Skeletal muscle tissue (tissue), 3 donors: ENCODE measurements at regions not wholly inside any gene's neighbourhood (a gene's known extent, or its start where the extent isn't known, plus 50 kb on each side); places are given as distances from the start of the nearest gene placed in this dataset.
"Not testable (repeated sequence)": the region's sequence is repeated elsewhere in the genome, so short reads cannot be mapped to it uniquely, and the experiment has no call there.

Experiments used
- H3K27ac ChIP-seq: one replicate; pipeline ENCODE4 v1.7.0; 2013; ENCODE audit warnings: mild to moderate bottlenecking, low read depth, low read length, inconsistent platforms
- H3K27me3 ChIP-seq, 3 donors: one replicate each; pipeline ENCODE4 v1.7.0; 2013; ENCODE audit warnings: low read length in 3 of 3; ENCODE audit not compliant: control insufficient read depth in 3 of 3, insufficient read depth in 3 of 3
- H3K36me3 ChIP-seq, 3 donors: one replicate each; pipeline ENCODE4 v1.7.0; 2013; ENCODE audit warnings: low read length in 3 of 3; ENCODE audit not compliant: control insufficient read depth in 3 of 3, insufficient read depth in 3 of 3
- H3K4me1 ChIP-seq, 3 donors: one replicate each; pipeline ENCODE4 v1.7.0; 2013; ENCODE audit warnings: low read length in 3 of 3, mild to moderate bottlenecking in 3 of 3; ENCODE audit not compliant: control insufficient read depth in 3 of 3, insufficient read depth in 3 of 3
- H3K4me3 ChIP-seq, 3 donors: one replicate each; pipeline ENCODE4 v1.7.0; 2013; ENCODE audit warnings: low read length in 3 of 3
- H3K9ac ChIP-seq, 3 donors: one replicate each; pipeline ENCODE4 v1.7.0; 2013; ENCODE audit warnings: low read length in 3 of 3, mild to moderate bottlenecking in 3 of 3, moderate library complexity in 2 of 3, low read depth in 1 of 3
- H3K9me3 ChIP-seq, 3 donors: one replicate each; pipeline ENCODE4 v1.7.0; 2013; ENCODE audit warnings: low read length in 3 of 3; ENCODE audit not compliant: control insufficient read depth in 3 of 3
- donor health status: Osteomylitis.

DNA sequence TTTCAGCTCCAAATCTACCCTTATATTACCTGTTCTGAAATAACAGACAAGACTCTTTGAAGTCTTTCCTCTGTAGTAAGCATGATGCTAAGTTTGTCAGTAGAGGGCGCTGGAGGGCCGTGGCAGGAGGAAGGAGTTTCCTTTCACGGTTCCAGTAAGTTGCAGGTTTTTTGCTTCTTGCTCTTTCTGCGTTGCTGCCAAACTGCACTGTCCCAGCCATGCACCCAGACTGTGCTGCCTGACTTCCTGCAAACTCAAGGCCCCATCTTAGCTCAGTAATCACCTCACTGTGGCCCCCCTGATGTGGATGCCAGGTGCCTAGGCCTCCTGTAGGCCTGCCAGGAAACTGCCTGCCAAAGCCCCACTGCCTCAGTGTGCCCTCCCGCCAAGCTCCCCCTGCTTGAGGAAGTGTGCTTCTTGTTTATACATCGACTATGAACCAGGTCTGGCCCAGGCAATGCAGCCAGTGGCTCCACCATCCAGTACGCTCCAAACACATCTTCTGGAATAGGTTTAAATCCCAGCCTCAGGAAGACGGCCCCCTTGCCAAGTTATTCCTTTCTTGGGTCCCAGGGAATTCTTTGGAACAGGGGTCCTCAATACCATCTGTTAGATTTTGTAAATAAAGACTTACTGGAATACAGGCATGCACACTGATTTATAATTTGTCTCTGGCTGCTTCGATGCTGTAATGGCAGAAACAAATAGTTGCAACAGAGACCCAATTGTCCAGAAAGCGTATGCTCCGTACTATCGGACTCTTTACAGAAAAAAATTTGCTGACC, 193.7 kb upstream of the LRIG3 start:
- no peak overlapping the region for H3K4me3 ChIP-seq
- no peaks in the 10 kb centered on the region for H3K27me3 ChIP-seq
- no peak overlapping the region for H3K27ac ChIP-seq
- H3K36me3 ChIP-seq: no peaks in the 10 kb centered on the region
- no peaks in the 10 kb centered on the region for H3K9me3 ChIP-seq
- peaks cover 0 to 3% (median 3%) of the 10 kb centered on the region in 3 donors for H3K4me1 ChIP-seq
- H3K9ac ChIP-seq: peak overlapping the region in 1 of 3 donors; percentile 34

GRCh38 chr12:59111851-59112250, 191.5 kb upstream of the LRIG3 start:
- no peak overlapping the region for H3K9ac ChIP-seq
- no peaks in the 10 kb centered on the region for H3K9me3 ChIP-seq
- H3K4me3 ChIP-seq: no peak overlapping the region
- H3K4me1 ChIP-seq: peaks cover 0 to 3% (median 3%) of the 10 kb centered on the region in 3 donors
- no peak overlapping the region for H3K27ac ChIP-seq
- no peaks in the 10 kb centered on the region for H3K27me3 ChIP-seq
- H3K36me3 ChIP-seq: no peaks in the 10 kb centered on the region

GRCh38 chr12:59108516-59108915, 188.2 kb upstream of the LRIG3 start:
- H3K36me3 ChIP-seq, H3K9me3 ChIP-seq, H3K9ac ChIP-seq, H3K27ac ChIP-seq, H3K4me1 ChIP-seq, H3K4me3 ChIP-seq, H3K27me3 ChIP-seq: not testable (repeated sequence)

GRCh38 chr12:59100585-59100984, 180.3 kb upstream of the LRIG3 start:
- no peak overlapping the region for H3K4me3 ChIP-seq
- H3K4me1 ChIP-seq: no peaks in the 10 kb centered on the region
- H3K27ac ChIP-seq: no peak overlapping the region
- no peaks in the 10 kb centered on the region for H3K9me3 ChIP-seq
- H3K9ac ChIP-seq: no peak overlapping the region
- H3K36me3 ChIP-seq: no peaks in the 10 kb centered on the region
- H3K27me3 ChIP-seq: no peaks in the 10 kb centered on the region

DNA sequence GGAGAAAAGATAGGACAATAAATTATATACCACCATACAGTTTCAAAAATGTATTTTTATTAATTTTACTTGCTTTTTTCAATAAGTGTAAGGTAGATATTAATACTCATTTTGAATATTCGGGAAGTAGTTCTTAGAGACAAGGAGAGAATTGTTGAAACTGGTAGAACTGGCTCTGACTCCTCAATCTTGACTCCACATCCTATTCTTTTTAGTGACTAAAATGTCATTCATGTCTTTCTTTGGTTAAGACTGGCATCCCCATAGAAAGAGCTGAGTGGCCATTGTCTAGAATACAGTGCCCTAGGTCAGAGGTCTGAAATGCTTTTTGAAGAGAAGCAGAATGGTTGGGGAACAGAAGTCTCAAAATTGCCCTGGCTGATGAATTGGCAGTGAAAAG, 177.6 kb upstream of the LRIG3 start:
- H3K9me3 ChIP-seq: no peaks in the 10 kb centered on the region
- no peaks in the 10 kb centered on the region for H3K36me3 ChIP-seq
- H3K27me3 ChIP-seq: no peaks in the 10 kb centered on the region
- H3K9ac ChIP-seq: no peak overlapping the region
- H3K27ac ChIP-seq: no peak overlapping the region
- no peaks in the 10 kb centered on the region for H3K4me1 ChIP-seq
- no peak overlapping the region for H3K4me3 ChIP-seq

DNA sequence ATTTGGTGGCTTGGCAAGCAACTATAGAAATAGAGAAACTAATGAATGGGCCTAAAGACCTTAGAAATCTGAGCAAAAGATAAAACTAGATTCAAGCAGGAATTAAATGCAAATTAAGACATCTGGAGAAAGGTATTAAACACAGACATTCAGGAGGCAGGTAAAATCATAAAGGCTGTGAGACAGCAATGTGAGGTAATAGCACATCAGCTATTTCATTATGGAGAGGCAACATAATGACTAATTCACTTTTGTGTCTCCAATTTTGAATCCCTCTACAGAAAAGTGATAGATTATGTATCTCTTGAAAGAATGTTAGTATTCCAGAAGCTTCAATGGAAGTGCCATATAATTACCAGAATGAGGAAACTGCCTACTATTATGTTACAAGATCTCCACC, 175.9 kb upstream of the LRIG3 start:
- H3K27me3 ChIP-seq: no peaks in the 10 kb centered on the region
- H3K4me3 ChIP-seq: no peak overlapping the region
- no peaks in the 10 kb centered on the region for H3K36me3 ChIP-seq
- H3K4me1 ChIP-seq: no peaks in the 10 kb centered on the region
- no peak overlapping the region for H3K27ac ChIP-seq
- no peaks in the 10 kb centered on the region for H3K9me3 ChIP-seq
- no peak overlapping the region for H3K9ac ChIP-seq

- no peak overlapping the region for H3K9ac ChIP-seq
- H3K4me3 ChIP-seq: no peak overlapping the region
- H3K9me3 ChIP-seq: no peaks in the 10 kb centered on the region
- no peak overlapping the region for H3K27ac ChIP-seq
- H3K4me1 ChIP-seq: no peaks in the 10 kb centered on the region
- H3K27me3 ChIP-seq: no peaks in the 10 kb centered on the region
- no peaks in the 10 kb centered on the region for H3K36me3 ChIP-seq
Measured at GRCh38 chr12:59093073-59093772, 172.9 kb upstream of the LRIG3 start.

DNA sequence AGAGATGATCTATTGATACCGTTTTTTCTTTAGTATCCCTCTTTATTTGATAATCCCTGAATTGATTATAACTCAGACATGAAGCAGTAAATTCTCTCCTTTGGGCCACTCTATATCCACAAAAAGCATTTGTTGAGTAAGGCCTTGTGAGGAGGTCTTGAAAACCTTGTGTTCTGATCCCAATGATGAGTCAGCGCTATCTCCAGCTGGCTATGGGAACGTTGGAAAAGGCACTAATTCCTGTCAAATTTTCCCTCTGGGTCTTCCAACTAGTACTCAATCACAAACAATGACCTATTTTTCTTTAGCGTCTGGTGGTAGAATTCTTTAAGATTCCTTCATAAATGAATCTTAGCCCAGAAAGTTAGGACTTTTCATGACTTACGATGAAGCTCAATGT, 168.4 kb upstream of the LRIG3 start:
- no peak overlapping the region for H3K27ac ChIP-seq
- no peaks in the 10 kb centered on the region for H3K9me3 ChIP-seq
- no peaks in the 10 kb centered on the region for H3K36me3 ChIP-seq
- peaks cover 0 to 2% (median 0%) of the 10 kb centered on the region in 3 donors for H3K4me1 ChIP-seq
- H3K27me3 ChIP-seq: no peaks in the 10 kb centered on the region
- no peak overlapping the region for H3K9ac ChIP-seq
- no peak overlapping the region for H3K4me3 ChIP-seq

DNA sequence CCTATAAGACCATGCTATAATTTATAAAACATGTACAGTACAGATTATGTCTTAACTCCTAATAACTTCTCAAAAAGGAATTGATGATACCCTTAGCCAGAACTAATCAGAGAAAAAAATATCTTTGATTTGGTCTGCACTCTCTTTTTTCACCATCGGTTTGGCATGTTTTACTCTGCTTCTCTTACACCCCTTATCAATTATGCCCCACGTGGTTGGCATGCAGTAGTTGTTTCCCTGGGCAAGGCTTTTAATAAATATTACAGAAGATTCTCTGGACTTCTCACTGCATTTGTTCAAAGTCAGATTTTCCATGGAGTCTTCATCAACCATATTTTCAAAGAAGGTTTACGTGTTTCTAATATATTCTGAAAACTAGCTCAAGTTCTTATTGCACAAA, 167.4 kb upstream of the LRIG3 start:
- no peak overlapping the region for H3K4me3 ChIP-seq
- H3K27me3 ChIP-seq: no peaks in the 10 kb centered on the region
- H3K36me3 ChIP-seq: no peaks in the 10 kb centered on the region
- H3K4me1 ChIP-seq: peaks cover 0 to 2% (median 0%) of the 10 kb centered on the region in 3 donors
- H3K9me3 ChIP-seq: no peaks in the 10 kb centered on the region
- no peak overlapping the region for H3K27ac ChIP-seq
- H3K9ac ChIP-seq: no peak overlapping the region

GRCh38 chr12:59087077-59087673, 166.9 kb upstream of the LRIG3 start:
- Histone ChIP-seq H3K9me3 (no peaks in the 10 kb centered on the region), H3K27ac (no peak overlapping the region), H3K36me3 (no peaks in the 10 kb centered on the region), H3K27me3 (no peaks in the 10 kb centered on the region), H3K9ac (no peak overlapping the region), H3K4me3 (no peak overlapping the region), H3K4me1 (peaks cover 0 to 2% (median 0%) of the 10 kb centered on the region in 3 donors)
